Mucosa of rectum (tissue), 2 donors: ENCODE measurements at regions not wholly inside any gene's neighbourhood (a gene's known extent, or its start where the extent isn't known, plus 50 kb on each side); places are given as distances from the start of the nearest gene placed in this dataset.

Source experiments
- H3K27ac ChIP-seq, 2 donors: one replicate each; pipeline ENCODE4 v1.7.0; 2013; ENCODE audit warnings: inconsistent platforms in 2 of 2, low read depth in 2 of 2, low read length in 2 of 2
- H3K27me3 ChIP-seq, 2 donors: one replicate each; pipeline ENCODE4 v1.7.0; 2013; ENCODE audit warnings: low read length in 2 of 2; ENCODE audit not compliant: control insufficient read depth in 2 of 2, insufficient read depth in 2 of 2
- H3K36me3 ChIP-seq, 2 donors: one replicate each; pipeline ENCODE4 v1.7.0; 2013; ENCODE audit warnings: low read length in 2 of 2; ENCODE audit not compliant: control insufficient read depth in 2 of 2, insufficient read depth in 2 of 2
- H3K4me1 ChIP-seq, 2 donors: one replicate each; pipeline ENCODE4 v1.7.0; 2013; ENCODE audit warnings: low read length in 2 of 2, mild to moderate bottlenecking in 1 of 2; ENCODE audit not compliant: control insufficient read depth in 2 of 2, insufficient read depth in 2 of 2
- H3K4me3 ChIP-seq, 2 donors: one replicate each; pipeline ENCODE4 v1.7.0; 2013; ENCODE audit warnings: low read length in 2 of 2
- H3K9ac ChIP-seq, 2 donors: one replicate each; pipeline ENCODE4 v1.7.0; 2013; ENCODE audit warnings: low read length in 2 of 2, low read depth in 1 of 2, mild to moderate bottlenecking in 1 of 2
- H3K9me3 ChIP-seq, 2 donors: one replicate each; pipeline ENCODE4 v1.7.0; 2013; ENCODE audit warnings: low read length in 2 of 2; ENCODE audit not compliant: control insufficient read depth in 2 of 2
- donor health status: healthy.
- donor health status: Normal muscosa, but diverticular disease.

DNA sequence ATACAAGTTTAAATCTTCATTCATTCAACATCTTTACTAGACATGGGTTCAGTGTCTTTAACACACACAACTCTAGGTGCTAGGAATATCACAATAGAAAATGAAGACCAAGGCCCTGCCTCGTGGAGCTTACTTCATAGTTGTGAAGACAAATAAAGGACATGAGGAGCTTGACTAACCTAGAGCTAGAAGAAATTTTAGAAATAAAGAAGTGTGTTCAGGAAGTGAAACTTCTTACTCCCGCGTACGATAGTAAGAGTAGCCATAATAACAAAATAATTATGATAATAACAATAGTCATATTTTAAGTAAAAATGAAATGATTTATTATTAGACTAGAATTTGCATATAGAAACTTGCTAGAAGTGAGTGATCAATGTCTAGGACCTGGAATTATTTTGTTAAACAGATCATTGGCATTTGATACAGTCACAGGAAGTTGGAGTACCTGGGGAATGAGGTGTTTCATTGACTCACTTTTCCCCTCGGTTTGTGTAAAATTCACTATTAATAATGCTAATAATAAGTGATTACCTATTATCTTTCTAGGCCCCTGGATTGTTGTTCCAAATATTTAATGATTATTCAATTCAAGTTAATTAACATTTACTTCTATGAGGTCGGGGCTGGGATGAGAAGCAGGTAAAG is 331.3 kb downstream of the NSG2 start:
- H3K27ac ChIP-seq: no peak overlapping the region
- H3K4me3 ChIP-seq: no peak overlapping the region
- no peak overlapping the region for H3K9ac ChIP-seq
- no peaks in the 10 kb centered on the region for H3K4me1 ChIP-seq
- no peaks in the 10 kb centered on the region for H3K36me3 ChIP-seq
- H3K27me3 ChIP-seq: no peaks in the 10 kb centered on the region
- H3K9me3 ChIP-seq: no peaks in the 10 kb centered on the region

DNA sequence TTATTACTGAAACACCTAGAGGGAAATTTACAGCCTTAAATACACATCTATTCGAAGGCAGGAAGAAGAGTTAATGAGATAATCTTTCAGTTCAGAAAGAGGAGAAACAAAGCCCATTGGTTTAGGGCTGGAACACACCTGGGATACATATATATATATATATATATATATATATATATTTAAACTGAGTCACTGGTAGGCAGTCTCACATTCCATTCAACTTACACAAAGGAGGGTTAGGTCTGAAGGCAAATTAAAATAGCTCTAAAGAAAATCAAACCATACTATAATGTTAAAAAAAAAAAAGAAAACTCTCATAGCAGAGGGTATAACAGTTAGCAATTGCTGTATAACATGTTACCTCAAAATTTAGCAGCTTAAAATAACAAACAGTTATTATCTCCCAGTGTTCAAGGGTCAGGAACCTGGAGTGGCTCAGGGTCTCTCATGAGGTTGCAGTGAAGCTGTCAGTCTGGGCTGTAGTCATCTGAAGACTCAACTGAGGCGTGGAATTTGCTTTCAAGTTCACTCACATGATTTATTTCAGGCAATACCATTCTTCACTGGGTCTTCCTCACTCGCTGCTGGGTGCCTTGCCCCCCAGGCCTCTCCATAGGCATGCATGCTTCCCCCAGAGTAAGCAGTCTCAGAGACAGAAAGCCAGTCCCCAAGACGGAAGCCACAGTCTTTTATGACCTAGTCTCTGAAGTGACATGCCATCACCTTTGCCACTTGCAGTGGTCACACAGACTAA is 332.8 kb downstream of the NSG2 start:
- Histone ChIP-seq H3K36me3 (no peaks in the 10 kb centered on the region), H3K27me3 (no peaks in the 10 kb centered on the region), H3K9me3 (no peaks in the 10 kb centered on the region), H3K4me3 (no peak overlapping the region), H3K9ac (no peak overlapping the region), H3K27ac (no peak overlapping the region), H3K4me1 (no peaks in the 10 kb centered on the region)

DNA sequence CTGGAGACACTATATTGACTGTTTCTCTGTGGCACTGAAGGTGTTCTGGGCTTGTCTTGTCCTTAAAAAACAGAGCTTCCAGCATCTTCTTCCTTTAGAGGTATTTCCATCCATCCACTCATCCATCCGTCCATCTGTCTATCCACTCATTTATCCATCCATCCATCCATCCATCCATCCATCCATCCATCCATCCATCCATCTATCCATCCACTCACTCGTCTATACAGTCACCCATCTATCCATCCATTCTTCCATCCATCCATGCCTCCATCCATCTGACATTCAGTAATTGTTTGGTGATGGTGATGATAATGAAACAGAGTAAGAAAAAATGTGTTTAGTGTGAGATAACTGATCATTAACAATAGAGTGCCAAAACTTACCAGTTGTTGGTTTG is 334.8 kb downstream of the NSG2 start:
- Histone ChIP-seq H3K4me1 (no peaks in the 10 kb centered on the region), H3K9ac (no peak overlapping the region)

DNA sequence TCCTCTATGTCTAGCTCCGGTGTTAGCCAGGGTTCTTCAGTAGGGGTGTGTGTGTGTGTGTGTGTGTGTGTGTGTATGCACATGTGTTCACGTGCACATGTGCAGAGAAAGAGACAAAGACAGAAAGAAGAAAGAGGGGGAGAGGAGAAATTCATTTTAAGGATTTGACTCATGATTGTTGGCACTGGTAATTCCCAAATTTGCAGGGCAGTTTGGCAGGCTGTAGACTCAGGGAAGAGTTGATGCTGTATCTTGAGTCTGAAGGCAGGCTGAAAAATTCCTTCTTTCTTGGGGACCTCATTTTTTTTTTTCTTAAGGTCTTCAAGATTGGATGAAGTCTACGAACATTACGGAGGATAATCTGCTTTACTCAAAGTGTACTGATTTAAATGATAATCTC is 335.7 kb downstream of the NSG2 start:
- Histone ChIP-seq H3K9me3 (no peaks in the 10 kb centered on the region), H3K36me3 (no peaks in the 10 kb centered on the region), H3K9ac (no peak overlapping the region), H3K27me3 (no peaks in the 10 kb centered on the region), H3K4me1 (no peaks in the 10 kb centered on the region), H3K4me3 (no peak overlapping the region), H3K27ac (no peak overlapping the region)

More for the DNA sequence above, 334.8 kb downstream of the NSG2 start:
- H3K4me3 ChIP-seq: no peak overlapping the region
- H3K36me3 ChIP-seq: no peaks in the 10 kb centered on the region
- no peaks in the 10 kb centered on the region for H3K27me3 ChIP-seq
- no peaks in the 10 kb centered on the region for H3K9me3 ChIP-seq
- H3K27ac ChIP-seq: no peak overlapping the region

DNA sequence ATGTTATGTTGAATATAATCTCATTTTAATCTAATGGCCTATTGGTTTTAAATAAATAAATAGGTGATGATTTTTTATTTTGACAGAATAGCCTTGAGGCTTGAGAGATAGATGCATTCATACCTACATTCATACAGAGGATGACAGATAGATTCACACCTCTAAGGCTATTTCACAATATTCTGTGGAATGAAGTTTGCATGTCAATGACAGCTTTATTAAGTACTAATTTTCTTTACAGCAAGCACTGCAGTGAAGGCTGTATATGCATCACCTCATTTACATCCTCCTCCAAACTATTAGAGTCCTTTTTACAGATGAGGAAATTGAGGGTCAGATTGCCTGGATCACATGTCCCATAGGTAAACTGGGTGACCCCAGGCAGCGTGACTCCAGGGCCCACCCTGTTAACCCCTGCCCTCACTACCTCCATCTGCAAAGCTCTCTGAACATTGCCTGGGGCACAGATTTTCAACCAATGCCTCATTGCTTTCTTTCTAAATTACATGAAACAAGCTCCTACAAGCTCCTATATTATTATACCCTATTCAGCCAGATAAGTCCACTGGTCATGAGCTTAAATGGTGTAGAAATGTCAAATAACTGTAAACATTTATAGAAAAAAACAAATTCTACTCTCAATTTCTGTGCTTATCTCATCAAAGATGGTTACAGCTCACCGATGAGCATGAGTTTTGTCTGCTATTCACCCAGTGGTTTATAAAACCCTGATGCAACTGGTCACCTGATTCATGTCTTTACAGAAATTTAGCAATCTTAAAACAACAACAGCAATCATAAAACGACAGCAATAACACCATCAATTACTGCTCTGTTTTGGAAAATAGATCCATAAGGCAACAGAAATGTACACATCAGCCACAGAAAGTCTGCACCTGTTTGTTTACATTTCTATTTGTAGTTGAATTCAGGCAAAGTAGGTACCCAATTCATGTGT is 338.0 kb downstream of the NSG2 start:
- Histone ChIP-seq H3K27ac (no peak overlapping the region), H3K36me3 (no peaks in the 10 kb centered on the region), H3K27me3 (no peaks in the 10 kb centered on the region), H3K4me1 (no peaks in the 10 kb centered on the region), H3K9me3 (no peaks in the 10 kb centered on the region), H3K4me3 (no peak overlapping the region), H3K9ac (no peak overlapping the region)

DNA sequence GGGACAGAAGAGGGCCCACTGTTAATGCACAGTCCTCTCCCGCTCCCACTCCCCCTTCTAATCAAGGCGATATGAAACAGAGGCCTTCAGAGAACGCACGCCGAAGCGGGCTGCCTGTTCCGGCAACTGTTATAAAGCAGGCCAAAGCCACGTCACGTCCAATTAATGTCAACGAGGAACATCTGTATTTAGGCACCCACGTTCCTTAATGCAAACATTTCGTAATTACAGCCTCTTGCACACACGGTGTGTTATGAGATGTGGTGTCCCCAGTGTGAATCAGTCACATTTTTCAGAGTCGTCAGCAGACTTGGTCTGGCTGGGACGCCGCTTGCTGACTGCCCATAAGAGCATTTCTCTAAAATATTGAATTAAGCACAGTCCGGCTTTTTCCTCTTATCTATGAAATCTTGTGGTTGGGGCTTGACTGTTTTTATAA is 339.0 kb downstream of the NSG2 start:
- Histone ChIP-seq H3K9ac (no peak overlapping the region), H3K9me3 (no peaks in the 10 kb centered on the region), H3K4me1 (no peaks in the 10 kb centered on the region), H3K27me3 (no peaks in the 10 kb centered on the region), H3K4me3 (no peak overlapping the region), H3K27ac (no peak overlapping the region), H3K36me3 (no peaks in the 10 kb centered on the region)

DNA sequence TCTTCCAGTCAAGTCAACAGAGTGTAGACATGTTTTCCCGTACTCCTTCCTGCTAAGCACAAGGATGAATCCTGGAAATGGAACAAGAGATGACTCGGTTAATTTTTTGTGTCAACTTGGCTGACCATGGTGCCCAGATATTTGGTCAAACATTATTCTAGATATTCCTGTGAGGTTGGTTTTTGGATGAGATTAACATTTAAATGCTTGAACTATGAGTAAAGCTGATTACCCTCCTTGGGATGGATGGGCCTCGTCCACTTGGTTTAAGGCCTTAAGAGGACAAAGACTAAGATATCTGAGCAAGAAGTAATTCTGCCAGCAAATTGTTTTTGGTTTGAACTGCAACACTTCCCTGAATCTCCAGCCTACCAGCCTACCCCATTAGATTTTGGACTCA is 338.1 kb upstream of the MSX2 start:
- no peak overlapping the region for H3K27ac ChIP-seq
- H3K4me3 ChIP-seq: no peak overlapping the region
- no peaks in the 10 kb centered on the region for H3K27me3 ChIP-seq
- no peaks in the 10 kb centered on the region for H3K9me3 ChIP-seq
- no peaks in the 10 kb centered on the region for H3K36me3 ChIP-seq
- no peaks in the 10 kb centered on the region for H3K4me1 ChIP-seq
- no peak overlapping the region for H3K9ac ChIP-seq

DNA sequence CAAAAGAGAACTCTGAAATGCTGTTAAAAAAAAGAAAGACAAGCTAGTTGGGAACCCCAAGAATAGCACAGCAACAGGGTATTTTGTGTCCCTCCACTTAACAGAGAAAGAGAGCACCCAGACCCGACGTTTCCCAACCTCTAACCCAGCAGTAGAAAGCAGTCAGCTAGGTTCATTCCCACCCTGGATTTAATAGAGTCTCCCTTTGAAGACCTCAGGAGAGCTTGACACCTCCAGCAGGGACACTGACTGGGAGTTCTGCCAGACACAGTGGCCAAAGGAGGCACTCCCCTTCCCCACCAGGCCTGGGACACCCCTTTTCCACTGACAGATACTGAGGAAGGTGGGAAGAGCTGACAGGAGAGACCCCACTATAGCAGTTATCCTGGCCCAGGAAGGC is 337.5 kb upstream of the MSX2 start:
- Histone ChIP-seq H3K4me3 (no peak overlapping the region), H3K4me1 (no peaks in the 10 kb centered on the region), H3K36me3 (no peaks in the 10 kb centered on the region), H3K9me3 (no peaks in the 10 kb centered on the region), H3K27me3 (no peaks in the 10 kb centered on the region), H3K9ac (no peak overlapping the region), H3K27ac (no peak overlapping the region)

DNA sequence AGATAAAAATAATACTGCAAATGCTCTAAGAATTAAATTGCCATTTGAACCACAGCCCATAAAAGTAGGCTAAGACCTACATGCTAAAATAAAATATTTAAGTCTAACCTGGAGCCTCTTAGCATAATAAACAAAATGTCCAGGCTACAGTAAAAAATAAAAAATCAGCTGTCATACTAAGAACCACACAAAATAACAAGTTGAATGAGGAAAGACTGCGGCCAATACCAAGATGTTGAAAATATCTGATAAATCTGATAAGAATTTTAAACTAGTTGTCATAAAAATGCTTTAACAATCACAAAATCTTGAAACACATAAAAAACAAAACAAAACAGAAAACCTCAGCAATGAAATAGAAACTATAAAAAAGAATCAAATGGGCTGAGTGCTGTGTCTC is 336.9 kb upstream of the MSX2 start:
- Histone ChIP-seq H3K4me3 (no peak overlapping the region), H3K9me3 (no peaks in the 10 kb centered on the region), H3K9ac (no peak overlapping the region), H3K36me3 (no peaks in the 10 kb centered on the region), H3K27me3 (no peaks in the 10 kb centered on the region), H3K27ac (no peak overlapping the region), H3K4me1 (no peaks in the 10 kb centered on the region)

DNA sequence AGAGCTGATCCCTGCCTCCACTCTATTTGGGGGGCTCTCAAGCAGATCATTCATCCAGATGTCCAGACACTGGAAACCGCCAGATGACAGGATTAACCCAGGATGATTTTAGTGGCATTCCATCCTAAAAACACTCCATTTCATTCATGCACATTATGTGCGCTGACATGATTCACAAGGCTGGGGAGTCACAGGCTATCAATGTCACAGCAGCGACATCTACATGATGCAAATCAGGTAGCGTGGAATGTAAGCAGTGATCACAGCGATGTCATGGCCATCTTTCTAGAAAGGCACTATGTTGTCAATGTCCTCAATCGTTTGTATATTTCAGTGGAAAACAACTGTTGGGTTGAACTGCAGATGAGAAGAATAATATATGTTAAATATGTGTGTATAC is 331.5 kb upstream of the MSX2 start:
- H3K4me3 ChIP-seq: no peak overlapping the region
- no peak overlapping the region for H3K9ac ChIP-seq
- no peak overlapping the region for H3K27ac ChIP-seq
- no peaks in the 10 kb centered on the region for H3K4me1 ChIP-seq
- H3K27me3 ChIP-seq: no peaks in the 10 kb centered on the region
- no peaks in the 10 kb centered on the region for H3K36me3 ChIP-seq
- H3K9me3 ChIP-seq: no peaks in the 10 kb centered on the region
